ENCODE measurements at regions not wholly inside any gene's neighbourhood (a gene's known extent, or its start where the extent isn't known, plus 50 kb on each side); places are given as distances from the start of the nearest gene placed in this dataset.

DNA sequence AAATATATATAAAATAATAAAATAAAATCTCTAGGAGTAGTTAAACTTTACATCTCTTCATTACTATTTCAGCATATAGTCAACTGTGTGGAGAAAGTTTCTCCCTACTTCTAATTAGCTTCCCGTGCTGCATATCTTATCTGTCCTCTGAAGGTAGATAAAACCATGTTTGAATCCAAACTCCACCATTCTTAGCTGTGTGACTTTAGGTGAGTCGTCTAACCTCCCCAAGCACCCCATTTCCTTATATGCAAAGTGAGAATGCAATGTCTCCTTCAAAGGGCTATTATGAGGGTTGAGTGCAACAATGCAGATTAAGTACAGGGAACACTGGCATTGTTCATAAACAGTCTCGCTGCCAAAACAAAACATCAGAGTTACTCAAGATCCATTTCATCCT lies 80.8 kb upstream of the DRD2 start (continued):
- TF ChIP-seq, protein P1, sequence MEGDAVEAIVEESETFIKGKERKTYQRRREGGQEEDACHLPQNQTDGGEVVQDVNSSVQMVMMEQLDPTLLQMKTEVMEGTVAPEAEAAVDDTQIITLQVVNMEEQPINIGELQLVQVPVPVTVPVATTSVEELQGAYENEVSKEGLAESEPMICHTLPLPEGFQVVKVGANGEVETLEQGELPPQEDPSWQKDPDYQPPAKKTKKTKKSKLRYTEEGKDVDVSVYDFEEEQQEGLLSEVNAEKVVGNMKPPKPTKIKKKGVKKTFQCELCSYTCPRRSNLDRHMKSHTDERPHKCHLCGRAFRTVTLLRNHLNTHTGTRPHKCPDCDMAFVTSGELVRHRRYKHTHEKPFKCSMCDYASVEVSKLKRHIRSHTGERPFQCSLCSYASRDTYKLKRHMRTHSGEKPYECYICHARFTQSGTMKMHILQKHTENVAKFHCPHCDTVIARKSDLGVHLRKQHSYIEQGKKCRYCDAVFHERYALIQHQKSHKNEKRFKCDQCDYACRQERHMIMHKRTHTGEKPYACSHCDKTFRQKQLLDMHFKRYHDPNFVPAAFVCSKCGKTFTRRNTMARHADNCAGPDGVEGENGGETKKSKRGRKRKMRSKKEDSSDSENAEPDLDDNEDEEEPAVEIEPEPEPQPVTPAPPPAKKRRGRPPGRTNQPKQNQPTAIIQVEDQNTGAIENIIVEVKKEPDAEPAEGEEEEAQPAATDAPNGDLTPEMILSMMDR (conservative IDR thresholded peaks at IDR 0.05; ENCODE audit: low read depth in 2 of 2), result no peak

DNA sequence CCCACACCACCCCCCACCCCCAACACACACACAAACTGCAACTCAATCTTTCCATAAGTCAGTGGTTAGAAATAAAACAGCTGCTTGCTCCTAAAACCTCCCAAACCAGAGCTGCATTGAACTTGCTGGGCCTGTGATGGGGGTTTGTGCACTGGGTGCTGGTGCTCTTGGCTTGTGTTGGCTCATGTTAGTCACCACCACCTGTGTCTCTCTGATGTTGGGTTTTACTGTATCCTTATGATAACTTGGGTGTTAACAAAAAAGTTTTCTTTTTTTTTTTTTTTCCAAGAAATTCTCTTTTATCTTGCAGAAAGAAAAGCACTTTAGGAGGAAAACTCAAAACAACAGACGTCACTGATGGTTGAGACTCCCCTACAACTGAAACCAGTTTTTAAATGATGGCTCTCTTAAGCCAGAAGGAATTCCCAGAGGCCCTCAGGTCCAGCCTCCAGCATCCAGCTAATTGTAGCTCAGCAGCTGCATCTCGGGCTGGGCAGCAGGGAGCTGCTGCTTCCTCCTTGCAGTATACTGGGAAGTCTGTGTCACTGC lies 79.9 kb upstream of the DRD2 start:
- H3K4me1 Mint-ChIP-seq, result peaks cover 43% of the 10 kb centered on the region

DNA sequence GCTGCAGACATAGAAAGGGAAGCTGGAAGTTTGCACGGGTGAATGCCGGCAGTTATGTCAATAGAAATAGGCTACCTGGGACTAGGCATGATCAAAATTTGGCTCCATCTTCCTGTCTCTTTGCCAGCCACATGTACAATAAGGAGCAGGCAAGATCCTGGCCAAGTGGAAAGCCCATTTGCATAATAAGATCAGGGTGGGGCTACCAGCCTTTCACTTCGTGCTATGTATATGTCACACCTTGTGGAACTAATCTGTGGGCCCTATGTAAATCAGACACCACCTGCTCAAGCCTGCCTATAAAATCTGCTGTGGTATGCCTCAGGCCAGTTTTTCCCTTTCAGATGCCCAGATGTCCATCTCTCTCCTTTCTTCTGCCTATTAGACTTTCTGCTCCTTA lies 79.3 kb upstream of the DRD2 start:
- Mint-ChIP-seq H3K36me3 (ENCODE audit: low read depth) (no peaks in the 10 kb centered on the region), H3K27ac (no peak overlapping the region; the same call in 1 of the 2 replicates), H3K27me3 (ENCODE audit: insufficient read depth, low read depth, poor library complexity) (peaks cover 2% of the 10 kb centered on the region), H3K4me3 (no peak overlapping the region), H3K9me3 (no peaks in the 10 kb centered on the region; the same call in 2 of the 3 replicates), H3K4me1 (peaks cover 45% of the 10 kb centered on the region)
- Histone ChIP-seq H2AFZ (peak overlapping the region; percentile 52; the same call in 1 of the 2 replicates), H3K9me2 (ENCODE audit: insufficient read depth) (no peaks in the 10 kb centered on the region), H3F3A (replicated peaks; ENCODE audit: low read depth) (no peaks in the 10 kb centered on the region), H3K4me1 (ENCODE audit: insufficient read depth) (peaks cover 29% of the 10 kb centered on the region), H4K20me1 (replicated peaks; ENCODE audit: insufficient read depth) (no peaks in the 10 kb centered on the region), H3K4me3 (no peak overlapping the region), H3K27me3 (ENCODE audit: insufficient read depth) (no peaks in the 10 kb centered on the region), H3K27ac (ENCODE audit: low read depth) (0 out of 2 replicates have a peak overlapping the region, but pooled peaks have one; percentile 8), H3K4me2 (no peak overlapping the region), H3K79me2 (replicated peaks; ENCODE audit: insufficient read depth) (no peaks in the 10 kb centered on the region), H3K36me3 (ENCODE audit: insufficient read depth) (no peaks in the 10 kb centered on the region)
- peak; percentile 24 for DNase-seq (ENCODE audit: low spot score)
- TF ChIP-seq, protein P2, sequence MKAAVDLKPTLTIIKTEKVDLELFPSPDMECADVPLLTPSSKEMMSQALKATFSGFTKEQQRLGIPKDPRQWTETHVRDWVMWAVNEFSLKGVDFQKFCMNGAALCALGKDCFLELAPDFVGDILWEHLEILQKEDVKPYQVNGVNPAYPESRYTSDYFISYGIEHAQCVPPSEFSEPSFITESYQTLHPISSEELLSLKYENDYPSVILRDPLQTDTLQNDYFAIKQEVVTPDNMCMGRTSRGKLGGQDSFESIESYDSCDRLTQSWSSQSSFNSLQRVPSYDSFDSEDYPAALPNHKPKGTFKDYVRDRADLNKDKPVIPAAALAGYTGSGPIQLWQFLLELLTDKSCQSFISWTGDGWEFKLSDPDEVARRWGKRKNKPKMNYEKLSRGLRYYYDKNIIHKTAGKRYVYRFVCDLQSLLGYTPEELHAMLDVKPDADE (IDR thresholded peaks at IDR 0.05), result no peak
- TF ChIP-seq POLR2AphosphoS5 (IDR thresholded peaks at IDR 0.05; ENCODE audit: low read depth) (no peak), ZNF331 (CRISPR knock-in tag; IDR thresholded peaks at IDR 0.05; ENCODE audit: low read depth) (no peak), STAT1 (IDR thresholded peaks at IDR 0.05; ENCODE audit: unreplicated experiment) (no peak)
- TF ChIP-seq, protein P1 (conservative IDR thresholded peaks at IDR 0.05; ENCODE audit: low read depth in 2 of 2), result no peak
- ATAC-seq, result no peak

More for the DNA sequence above, 79.9 kb upstream of the DRD2 start:
- Histone ChIP-seq H3K4me2 (no peak overlapping the region), H3F3A (replicated peaks; ENCODE audit: low read depth) (no peaks in the 10 kb centered on the region), H3K9me2 (ENCODE audit: insufficient read depth) (no peaks in the 10 kb centered on the region), H4K20me1 (replicated peaks; ENCODE audit: insufficient read depth) (no peaks in the 10 kb centered on the region), H3K79me2 (replicated peaks; ENCODE audit: insufficient read depth) (no peaks in the 10 kb centered on the region), H3K4me3 (no peak overlapping the region), H3K36me3 (ENCODE audit: insufficient read depth) (no peaks in the 10 kb centered on the region), H3K4me1 (ENCODE audit: insufficient read depth) (peaks cover 29% of the 10 kb centered on the region), H3K27ac (ENCODE audit: low read depth) (no peak overlapping the region), H3K27me3 (ENCODE audit: insufficient read depth) (no peaks in the 10 kb centered on the region), H2AFZ (no peak overlapping the region)
- ATAC-seq, result no peak
- Mint-ChIP-seq H3K4me3 (no peak overlapping the region), H3K27me3 (ENCODE audit: insufficient read depth, low read depth, poor library complexity) (peaks cover 2% of the 10 kb centered on the region), H3K9me3 (no peaks in the 10 kb centered on the region; the same call in 2 of the 3 replicates), H3K36me3 (ENCODE audit: low read depth) (no peaks in the 10 kb centered on the region), H3K27ac (no peak overlapping the region)
- TF ChIP-seq, protein P3, sequence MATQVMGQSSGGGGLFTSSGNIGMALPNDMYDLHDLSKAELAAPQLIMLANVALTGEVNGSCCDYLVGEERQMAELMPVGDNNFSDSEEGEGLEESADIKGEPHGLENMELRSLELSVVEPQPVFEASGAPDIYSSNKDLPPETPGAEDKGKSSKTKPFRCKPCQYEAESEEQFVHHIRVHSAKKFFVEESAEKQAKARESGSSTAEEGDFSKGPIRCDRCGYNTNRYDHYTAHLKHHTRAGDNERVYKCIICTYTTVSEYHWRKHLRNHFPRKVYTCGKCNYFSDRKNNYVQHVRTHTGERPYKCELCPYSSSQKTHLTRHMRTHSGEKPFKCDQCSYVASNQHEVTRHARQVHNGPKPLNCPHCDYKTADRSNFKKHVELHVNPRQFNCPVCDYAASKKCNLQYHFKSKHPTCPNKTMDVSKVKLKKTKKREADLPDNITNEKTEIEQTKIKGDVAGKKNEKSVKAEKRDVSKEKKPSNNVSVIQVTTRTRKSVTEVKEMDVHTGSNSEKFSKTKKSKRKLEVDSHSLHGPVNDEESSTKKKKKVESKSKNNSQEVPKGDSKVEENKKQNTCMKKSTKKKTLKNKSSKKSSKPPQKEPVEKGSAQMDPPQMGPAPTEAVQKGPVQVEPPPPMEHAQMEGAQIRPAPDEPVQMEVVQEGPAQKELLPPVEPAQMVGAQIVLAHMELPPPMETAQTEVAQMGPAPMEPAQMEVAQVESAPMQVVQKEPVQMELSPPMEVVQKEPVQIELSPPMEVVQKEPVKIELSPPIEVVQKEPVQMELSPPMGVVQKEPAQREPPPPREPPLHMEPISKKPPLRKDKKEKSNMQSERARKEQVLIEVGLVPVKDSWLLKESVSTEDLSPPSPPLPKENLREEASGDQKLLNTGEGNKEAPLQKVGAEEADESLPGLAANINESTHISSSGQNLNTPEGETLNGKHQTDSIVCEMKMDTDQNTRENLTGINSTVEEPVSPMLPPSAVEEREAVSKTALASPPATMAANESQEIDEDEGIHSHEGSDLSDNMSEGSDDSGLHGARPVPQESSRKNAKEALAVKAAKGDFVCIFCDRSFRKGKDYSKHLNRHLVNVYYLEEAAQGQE (IDR thresholded peaks at IDR 0.05; ENCODE audit: unreplicated experiment), result no peak
- no peak for DNase-seq (ENCODE audit: low spot score)
